Astrocyte of the hippocampus (primary cell): ENCODE measurements at regions not wholly inside any gene's neighbourhood (a gene's known extent, or its start where the extent isn't known, plus 50 kb on each side); places are given as distances from the start of the nearest gene placed in this dataset.
A peak's percentile ranks its signal among the peaks of the same experiment; 100 is the strongest.
"Not testable (repeated sequence)": the region's sequence is repeated elsewhere in the genome, so short reads cannot be mapped to it uniquely, and the experiment has no call there.

ENCODE experiments used
- DNase-seq: peaks from one replicate; pipeline ENCODE4 v3.0.0; 2011; ENCODE audit warnings: low read depth, low spot score

GRCh38 chr13:83825676-83826075 lies 56.6 kb downstream of the SLITRK1 start:
- peak; percentile 48 for DNase-seq

- no peak for DNase-seq
These were observed 57.7 kb downstream of the SLITRK1 start for GRCh38 chr13:83824560-83824959.

- no peak for DNase-seq
These were observed 58.2 kb downstream of the SLITRK1 start for GRCh38 chr13:83824120-83824519.

GRCh38 chr13:83819611-83820010 lies 62.7 kb downstream of the SLITRK1 start:
- no peak for DNase-seq

- DNase-seq, result peak; percentile 4
These were observed 63.1 kb downstream of the SLITRK1 start for GRCh38 chr13:83819156-83819555.

- no peak for DNase-seq
These were observed 66.2 kb downstream of the SLITRK1 start for GRCh38 chr13:83816081-83816480.

- DNase-seq, result no peak
These were observed 66.7 kb downstream of the SLITRK1 start for GRCh38 chr13:83815598-83815997.

GRCh38 chr13:83810136-83810535 lies 72.1 kb downstream of the SLITRK1 start:
- DNase-seq, result no peak

GRCh38 chr13:83804356-83804962 lies 77.8 kb downstream of the SLITRK1 start:
- DNase-seq, result no peak

GRCh38 chr13:83798731-83799130 lies 83.5 kb downstream of the SLITRK1 start:
- no peak for DNase-seq

GRCh38 chr13:83796364-83796763 lies 85.9 kb downstream of the SLITRK1 start:
- DNase-seq, result no peak

- DNase-seq, result no peak
These were observed 87.7 kb downstream of the SLITRK1 start for GRCh38 chr13:83794583-83794982.

- peak; percentile 4 for DNase-seq
These were observed 102.0 kb downstream of the SLITRK1 start for GRCh38 chr13:83780227-83780626.

- DNase-seq, result no peak
These were observed 108.3 kb downstream of the SLITRK1 start for GRCh38 chr13:83773961-83774360.

- DNase-seq, result no peak
These were observed 116.5 kb downstream of the SLITRK1 start for GRCh38 chr13:83765796-83766195.

- DNase-seq, result no peak
These were observed 120.6 kb downstream of the SLITRK1 start for GRCh38 chr13:83761631-83762030.

- DNase-seq, result not testable (repeated sequence)
These were observed 127.1 kb downstream of the SLITRK1 start for GRCh38 chr13:83755210-83755609.

GRCh38 chr13:83753912-83754624 lies 128.2 kb downstream of the SLITRK1 start:
- DNase-seq, result no peak

GRCh38 chr13:83752141-83752540 lies 130.1 kb downstream of the SLITRK1 start:
- peak; percentile 15 for DNase-seq

- DNase-seq, result no peak
These were observed 141.7 kb downstream of the SLITRK1 start for GRCh38 chr13:83740622-83741021.

GRCh38 chr13:83738407-83738806 lies 143.9 kb downstream of the SLITRK1 start:
- no peak for DNase-seq

GRCh38 chr13:83733293-83733692 lies 149.0 kb downstream of the SLITRK1 start:
- no peak for DNase-seq

GRCh38 chr13:83732755-83733154 lies 149.5 kb downstream of the SLITRK1 start:
- no peak for DNase-seq
